ENCODE measurements at regions not wholly inside any gene's neighbourhood (a gene's known extent, or its start where the extent isn't known, plus 50 kb on each side); places are given as distances from the start of the nearest gene placed in this dataset.

DNA sequence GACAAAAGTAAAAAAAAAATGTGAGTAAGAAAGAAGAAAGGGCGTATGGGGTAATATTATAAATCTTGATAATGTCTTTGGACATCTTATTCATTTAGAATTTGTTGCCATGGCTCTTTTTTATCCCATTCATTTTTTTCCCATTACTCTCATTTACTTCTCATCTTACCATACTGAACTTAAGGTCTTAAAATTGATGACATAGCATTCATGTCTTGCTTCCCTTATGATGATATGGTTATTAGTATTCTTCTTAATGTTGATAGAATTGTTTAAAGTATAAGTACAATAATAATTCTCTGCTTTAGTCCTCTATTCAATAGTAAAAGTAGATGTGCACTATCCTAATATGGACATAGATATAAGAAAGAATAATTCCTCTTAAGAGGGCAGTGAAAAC is 204.1 kb upstream of the KLF12 start:
- Histone ChIP-seq H3K9ac (ENCODE audit: low read length in 3 of 3) (no peak overlapping the region), H3K27ac (ENCODE audit: low read depth in 2 of 2, low read length in 2 of 2) (no peak overlapping the region), H3K4me3 (ENCODE audit: low read length in 3 of 3) (no peak overlapping the region), H3K4me1 (ENCODE audit: control insufficient read depth in 2 of 3, insufficient read depth in 2 of 3, low read depth in 1 of 3, low read length in 3 of 3) (no peaks in the 10 kb centered on the region), H3K9me3 (ENCODE audit: control insufficient read depth in 2 of 3, insufficient read depth in 1 of 3, low read length in 3 of 3) (peaks cover 0 to 5% (median 0%) of the 10 kb centered on the region in 3 donors), H3K36me3 (ENCODE audit: control insufficient read depth in 2 of 3, insufficient read depth in 3 of 3, low read length in 3 of 3) (no peaks in the 10 kb centered on the region), H3K27me3 (ENCODE audit: control insufficient read depth, insufficient read depth, low read length) (no peaks in the 10 kb centered on the region)
- no peak for FAIRE-seq
- intact Hi-C loops (cut with DNase I) = no loop called here
- DNase-seq = no peak
- TF ChIP-seq, protein P1, sequence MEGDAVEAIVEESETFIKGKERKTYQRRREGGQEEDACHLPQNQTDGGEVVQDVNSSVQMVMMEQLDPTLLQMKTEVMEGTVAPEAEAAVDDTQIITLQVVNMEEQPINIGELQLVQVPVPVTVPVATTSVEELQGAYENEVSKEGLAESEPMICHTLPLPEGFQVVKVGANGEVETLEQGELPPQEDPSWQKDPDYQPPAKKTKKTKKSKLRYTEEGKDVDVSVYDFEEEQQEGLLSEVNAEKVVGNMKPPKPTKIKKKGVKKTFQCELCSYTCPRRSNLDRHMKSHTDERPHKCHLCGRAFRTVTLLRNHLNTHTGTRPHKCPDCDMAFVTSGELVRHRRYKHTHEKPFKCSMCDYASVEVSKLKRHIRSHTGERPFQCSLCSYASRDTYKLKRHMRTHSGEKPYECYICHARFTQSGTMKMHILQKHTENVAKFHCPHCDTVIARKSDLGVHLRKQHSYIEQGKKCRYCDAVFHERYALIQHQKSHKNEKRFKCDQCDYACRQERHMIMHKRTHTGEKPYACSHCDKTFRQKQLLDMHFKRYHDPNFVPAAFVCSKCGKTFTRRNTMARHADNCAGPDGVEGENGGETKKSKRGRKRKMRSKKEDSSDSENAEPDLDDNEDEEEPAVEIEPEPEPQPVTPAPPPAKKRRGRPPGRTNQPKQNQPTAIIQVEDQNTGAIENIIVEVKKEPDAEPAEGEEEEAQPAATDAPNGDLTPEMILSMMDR (IDR thresholded peaks at IDR 0.05; ENCODE audit: borderline replicate concordance, extremely low read depth, insufficient read depth) = no peak

DNA sequence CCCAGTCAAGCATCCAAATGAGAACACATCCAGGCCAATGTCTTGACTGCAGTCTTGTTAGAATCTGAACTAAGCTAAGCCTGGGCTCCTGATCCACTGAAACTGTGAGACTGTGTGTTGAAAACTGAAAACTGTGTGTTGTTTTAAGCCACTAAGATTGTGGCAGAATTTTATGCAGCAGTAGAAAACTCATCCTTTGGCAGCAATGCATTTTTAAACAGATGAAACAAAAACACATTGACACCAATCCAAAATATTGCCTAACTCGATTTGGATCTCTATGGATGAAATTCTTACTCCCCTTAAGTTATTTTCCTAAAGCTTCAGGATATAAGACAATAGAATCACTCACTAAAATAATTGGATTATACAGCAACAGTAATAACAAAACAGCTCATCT is 202.3 kb upstream of the KLF12 start:
- intact Hi-C loops (cut with DNase I) = no loop called here
- FAIRE-seq (no peak), DNase-seq (no peak)
- H3K9me3 ChIP-seq (ENCODE audit: control insufficient read depth in 2 of 3, insufficient read depth in 1 of 3, low read length in 3 of 3) = peaks cover 0 to 5% (median 0%) of the 10 kb centered on the region in 3 donors
- H3K4me1 ChIP-seq (ENCODE audit: control insufficient read depth in 2 of 3, insufficient read depth in 2 of 3, low read depth in 1 of 3, low read length in 3 of 3) = no peaks in the 10 kb centered on the region
- no peak overlapping the region for H3K4me3 ChIP-seq (ENCODE audit: low read length in 3 of 3)
- H3K36me3 ChIP-seq (ENCODE audit: control insufficient read depth in 2 of 3, insufficient read depth in 3 of 3, low read length in 3 of 3) = no peaks in the 10 kb centered on the region
- no peaks in the 10 kb centered on the region for H3K27me3 ChIP-seq (ENCODE audit: control insufficient read depth, insufficient read depth, low read length)
- TF ChIP-seq, protein P1 (IDR thresholded peaks at IDR 0.05; ENCODE audit: borderline replicate concordance, extremely low read depth, insufficient read depth) = no peak
- no peak overlapping the region for H3K9ac ChIP-seq (ENCODE audit: low read length in 3 of 3)
- H3K27ac ChIP-seq (ENCODE audit: low read depth in 2 of 2, low read length in 2 of 2) = no peak overlapping the region

DNA sequence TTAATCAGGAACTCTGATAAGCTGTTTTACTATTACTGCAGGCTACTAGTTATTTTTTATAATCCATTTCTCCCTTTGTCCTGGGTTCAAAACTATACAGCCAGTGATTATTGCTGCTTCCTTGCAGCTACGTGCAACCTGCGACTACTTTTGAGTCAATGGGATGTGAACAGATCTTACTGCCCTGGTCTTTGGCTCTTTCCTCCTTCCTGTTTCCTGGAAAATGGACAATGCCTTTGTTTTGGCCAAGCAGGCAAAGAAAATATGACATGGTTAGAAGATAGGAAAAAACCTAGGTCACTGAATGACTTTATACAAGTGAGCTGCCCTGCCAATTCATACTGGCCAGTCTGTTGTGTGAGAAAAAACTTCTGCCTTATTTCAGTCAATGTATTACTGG is 201.2 kb upstream of the KLF12 start:
- intact Hi-C loops (cut with DNase I) = no loop called here
- Histone ChIP-seq H3K4me1 (ENCODE audit: control insufficient read depth in 2 of 3, insufficient read depth in 2 of 3, low read depth in 1 of 3, low read length in 3 of 3) (no peaks in the 10 kb centered on the region), H3K9me3 (ENCODE audit: control insufficient read depth in 2 of 3, insufficient read depth in 1 of 3, low read length in 3 of 3) (peaks cover 0 to 5% (median 0%) of the 10 kb centered on the region in 3 donors), H3K4me3 (ENCODE audit: low read length in 3 of 3) (no peak overlapping the region), H3K9ac (ENCODE audit: low read length in 3 of 3) (no peak overlapping the region), H3K36me3 (ENCODE audit: control insufficient read depth in 2 of 3, insufficient read depth in 3 of 3, low read length in 3 of 3) (no peaks in the 10 kb centered on the region), H3K27ac (ENCODE audit: low read depth in 2 of 2, low read length in 2 of 2) (no peak overlapping the region), H3K27me3 (ENCODE audit: control insufficient read depth, insufficient read depth, low read length) (no peaks in the 10 kb centered on the region)
- no peak for DNase-seq
- FAIRE-seq = no peak
- TF ChIP-seq, protein P1 (IDR thresholded peaks at IDR 0.05; ENCODE audit: borderline replicate concordance, extremely low read depth, insufficient read depth) = no peak

DNA sequence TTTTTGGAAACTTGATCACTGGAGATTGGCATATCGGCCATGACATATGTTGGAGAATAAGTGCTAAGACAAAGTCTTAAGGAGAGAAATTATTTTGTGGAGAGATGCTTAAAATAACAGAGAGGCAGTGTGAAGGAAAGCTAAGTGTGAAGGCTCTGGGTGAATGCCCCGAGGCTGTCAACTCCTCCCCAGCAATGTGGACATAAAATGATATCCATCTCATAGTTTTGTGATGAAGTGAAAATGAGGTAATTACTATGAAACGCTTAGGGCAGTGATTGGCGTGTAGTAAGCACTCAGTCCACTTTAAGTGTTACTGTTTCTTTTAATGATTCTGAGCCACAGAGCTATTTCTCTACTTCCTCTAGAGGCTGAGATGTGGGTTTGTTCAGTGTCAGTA is 195.8 kb upstream of the KLF12 start:
- FAIRE-seq (no peak), DNase-seq (no peak)
- TF ChIP-seq, protein P1 (IDR thresholded peaks at IDR 0.05; ENCODE audit: borderline replicate concordance, extremely low read depth, insufficient read depth) = no peak
- H3K27ac ChIP-seq (ENCODE audit: low read depth in 2 of 2, low read length in 2 of 2) = no peak overlapping the region
- H3K4me1 ChIP-seq (ENCODE audit: control insufficient read depth in 2 of 3, insufficient read depth in 2 of 3, low read depth in 1 of 3, low read length in 3 of 3) = no peaks in the 10 kb centered on the region
- intact Hi-C loops (cut with DNase I) = no loop called here
- no peaks in the 10 kb centered on the region for H3K9me3 ChIP-seq (ENCODE audit: control insufficient read depth in 2 of 3, insufficient read depth in 1 of 3, low read length in 3 of 3)
- H3K27me3 ChIP-seq (ENCODE audit: control insufficient read depth, insufficient read depth, low read length) = no peaks in the 10 kb centered on the region
- H3K9ac ChIP-seq (ENCODE audit: low read length in 3 of 3) = no peak overlapping the region
- no peaks in the 10 kb centered on the region for H3K36me3 ChIP-seq (ENCODE audit: control insufficient read depth in 2 of 3, insufficient read depth in 3 of 3, low read length in 3 of 3)
- H3K4me3 ChIP-seq (ENCODE audit: low read length in 3 of 3) = no peak overlapping the region
